Frontal cortex (tissue), 3 donors: ENCODE measurements at regions not wholly inside any gene's neighbourhood (a gene's known extent, or its start where the extent isn't known, plus 50 kb on each side); places are given as distances from the start of the nearest gene placed in this dataset.
"Not testable (repeated sequence)": the region's sequence is repeated elsewhere in the genome, so short reads cannot be mapped to it uniquely, and the experiment has no call there.

Source experiments
- DNase-seq, 2 donors: peaks; one replicate each; pipeline ENCODE4 v3.0.0; 2012; ENCODE audit warnings: low spot score in 2 of 2
- FAIRE-seq: peaks from 2 replicates; lab custom pipeline; 2012; peaks lifted over from hg19 to GRCh38; lab: Jason Lieb, UNC
- donor health status: control.
- donor health status: control.
- donor health status: control.

DNA sequence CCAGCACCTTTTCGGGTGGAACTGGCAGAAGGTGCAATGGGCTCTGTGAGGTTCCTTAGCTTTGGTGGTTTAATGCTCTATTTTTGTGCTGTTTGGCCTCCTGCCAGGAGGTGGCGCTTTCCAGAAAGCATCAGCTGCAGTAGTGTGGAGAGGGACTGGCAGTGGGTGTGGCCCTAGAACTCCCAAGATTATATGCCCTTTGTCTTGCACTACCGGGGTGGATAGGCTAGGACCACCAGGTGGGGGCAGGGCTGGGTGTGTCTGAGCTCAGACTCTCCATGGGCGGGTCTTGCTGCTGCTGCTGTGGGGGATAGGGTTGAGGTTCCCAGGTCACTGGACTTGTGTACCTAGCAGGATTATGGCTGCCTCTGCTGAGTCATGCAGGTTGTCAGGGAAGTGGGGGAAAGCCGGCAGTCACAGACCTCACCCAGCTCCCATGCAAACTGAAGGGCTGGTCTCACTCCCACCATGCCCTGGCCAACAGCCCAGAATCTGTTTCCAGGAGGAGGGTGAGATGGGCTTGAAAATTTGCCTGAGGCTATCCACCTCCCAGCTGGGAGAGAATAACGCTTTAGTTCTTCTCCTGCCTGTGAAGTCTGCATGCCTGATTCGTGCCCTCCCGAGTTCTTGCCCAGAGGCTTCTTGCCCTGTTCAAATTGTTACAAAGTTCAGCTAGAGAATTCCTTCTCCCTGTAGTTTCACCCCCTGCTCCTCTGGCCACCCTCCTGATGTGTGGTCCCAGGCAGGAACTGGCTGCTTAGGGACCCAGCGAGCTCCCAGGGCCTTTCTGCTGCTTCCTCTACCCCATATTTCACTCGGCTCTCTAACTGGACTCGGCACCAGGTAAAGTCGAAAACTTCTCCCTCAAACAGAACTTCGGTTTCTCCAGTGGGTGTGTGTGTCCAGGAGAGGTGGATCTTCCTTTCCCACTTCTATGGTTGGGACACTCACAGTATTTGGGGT lies 76.5 kb upstream of the BTG3 start:
- FAIRE-seq (no peak), DNase-seq (no peak)

GRCh38 chr21:17682924-17683323 lies 70.2 kb upstream of the BTG3 start:
- no peak for DNase-seq
- no peak for FAIRE-seq

- peak; percentile 98 for FAIRE-seq
- peak; percentile 36 to 55 for DNase-seq
Measured at GRCh38 chr21:17679002-17679600, 66.4 kb upstream of the BTG3 start.

GRCh38 chr21:17676930-17677329 lies 64.2 kb upstream of the BTG3 start:
- not testable (repeated sequence) for DNase-seq, FAIRE-seq

GRCh38 chr21:17674106-17674505 lies 61.4 kb upstream of the BTG3 start:
- no peak for FAIRE-seq
- no peak for DNase-seq

DNA sequence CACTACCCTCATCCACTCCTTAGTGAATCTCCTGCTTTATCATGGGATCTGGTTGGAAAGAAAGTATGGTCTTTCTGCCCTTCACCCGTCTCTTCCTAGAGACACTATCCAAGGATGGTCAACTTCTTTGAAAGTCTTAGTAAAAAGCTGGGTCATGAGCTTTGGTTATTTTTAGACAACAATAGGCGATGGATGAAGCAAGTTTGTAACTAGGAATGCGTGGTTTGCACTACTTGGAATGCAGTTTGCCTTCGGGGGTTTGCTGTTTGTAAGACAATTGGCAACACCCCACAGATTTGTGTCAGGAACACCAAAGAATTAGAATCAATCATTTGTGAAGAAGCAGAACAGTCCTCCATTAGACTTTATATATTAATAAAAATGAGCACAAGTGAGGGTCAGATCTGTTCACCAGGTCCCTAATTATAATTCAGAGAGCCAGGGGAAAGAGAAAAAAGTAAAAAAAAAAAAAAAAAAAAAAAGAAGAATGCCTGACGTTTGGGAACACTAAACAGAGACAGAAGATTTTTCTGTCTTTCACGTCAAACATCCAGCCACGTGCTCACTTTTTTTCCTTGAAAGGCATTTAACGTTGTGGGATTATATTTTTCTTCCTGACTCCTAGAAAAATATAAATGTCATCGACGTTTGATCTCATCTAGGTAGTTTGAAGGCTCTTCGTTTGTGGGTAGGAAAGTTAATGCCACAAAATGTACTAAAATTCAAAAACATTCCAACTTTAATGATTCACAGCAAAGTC lies 60.7 kb upstream of the BTG3 start:
- DNase-seq (no peak), FAIRE-seq (no peak)

GRCh38 chr21:17671733-17672132 lies 59.0 kb upstream of the BTG3 start:
- no peak for FAIRE-seq
- DNase-seq, result no peak

GRCh38 chr21:17668479-17669140 lies 55.9 kb upstream of the BTG3 start:
- DNase-seq (no peak), FAIRE-seq (no peak)

- FAIRE-seq (no peak), DNase-seq (no peak)
Measured at GRCh38 chr21:17667256-17667655, 54.6 kb upstream of the BTG3 start.
